Naive thymus-derived CD4-positive, alpha-beta T cell (primary cell): ENCODE measurements at regions not wholly inside any gene's neighbourhood (a gene's known extent, or its start where the extent isn't known, plus 50 kb on each side); places are given as distances from the start of the nearest gene placed in this dataset.
A peak's percentile ranks its signal among the peaks of the same experiment; 100 is the strongest.

Experiments
- ATAC-seq: fragments of 150-1000 bp; cut with Tn5 transposase; 2 replicates; pipeline ENCODE4 v1.10.0; 2021; ENCODE audit warnings: mild to moderate bottlenecking, moderate library complexity
- CTCF ChIA-PET: fragments of 350-600 bp; sonication (Branson Sonifier 250); formaldehyde crosslinking; loops from one replicate; lab custom pipeline; 2021; ENCODE audit warnings: antibody characterized with exemption; lab: Charles Lee
- POLR2A ChIA-PET: fragments of 350-600 bp; sonication (Branson Sonifier 250); formaldehyde crosslinking; loops from one replicate; lab custom pipeline; 2021; ENCODE audit warnings: antibody characterized with exemption, inconsistent platforms; lab: Charles Lee
- DNase-seq, 9 donors: peaks; one replicate each; pipeline versions ENCODE4 v3.0.0 to v3.0.0-alpha.2; 2020 to 2022; ENCODE audit warnings: mixed read lengths in 1 of 9
- H3K27ac ChIP-seq: one replicate; pipeline ENCODE4 v1.7.0; 2013; ENCODE audit warnings: mild to moderate bottlenecking, low read depth, low read length, moderate library complexity
- H3K27me3 ChIP-seq, 2 donors: one replicate each; pipeline ENCODE4 v1.7.0; 2013; ENCODE audit warnings: low read length in 2 of 2, mild to moderate bottlenecking in 2 of 2, moderate library complexity in 2 of 2; ENCODE audit not compliant: control insufficient read depth in 2 of 2, insufficient read depth in 2 of 2
- H3K36me3 ChIP-seq, 3 experiments: 1 replicate in 2 of 3; 2 replicates in 1 of 3; pipeline ENCODE4 v1.7.0; 2013; ENCODE audit warnings: low read length in 3 of 3, mild to moderate bottlenecking in 3 of 3, moderate library complexity in 1 of 3; ENCODE audit not compliant: insufficient read depth in 3 of 3, control insufficient read depth in 2 of 3
- H3K4me1 ChIP-seq, 2 donors: one replicate each; pipeline ENCODE4 v1.7.0; 2013; ENCODE audit warnings: low read length in 2 of 2, mild to moderate bottlenecking in 2 of 2, moderate library complexity in 1 of 2; ENCODE audit not compliant: control insufficient read depth in 2 of 2, insufficient read depth in 2 of 2
- H3K4me3 ChIP-seq: 2 replicates; pipeline ENCODE4 v1.7.0; 2013; ENCODE audit warnings: mild to moderate bottlenecking, low read length
- H3K9me3 ChIP-seq, 3 experiments: 1 replicate in 2 of 3; 2 replicates in 1 of 3; pipeline ENCODE4 v1.7.0; 2013; ENCODE audit warnings: low read length in 3 of 3; ENCODE audit not compliant: control insufficient read depth in 2 of 3
- H3K27ac Mint-ChIP-seq, 9 donors: one replicate each; pipeline ENCODE4 v1.8.0; 2020 to 2022; ENCODE audit warnings: mixed read lengths in 9 of 9, mild to moderate bottlenecking in 8 of 9, moderate library complexity in 5 of 9, inconsistent platforms in 2 of 9
- H3K27me3 Mint-ChIP-seq, 5 donors: one replicate each; pipeline ENCODE4 v1.8.0; 2021 to 2022; ENCODE audit warnings: mixed read lengths in 5 of 5, mild to moderate bottlenecking in 1 of 5
- H3K36me3 Mint-ChIP-seq, 5 donors: one replicate each; pipeline ENCODE4 v1.8.0; 2020 to 2022; ENCODE audit warnings: mixed read lengths in 5 of 5, mild to moderate bottlenecking in 3 of 5, inconsistent platforms in 1 of 5
- H3K4me1 Mint-ChIP-seq, 7 donors: one replicate each; pipeline ENCODE4 v1.8.0; 2020 to 2022; ENCODE audit warnings: mixed read lengths in 7 of 7, mild to moderate bottlenecking in 3 of 7, inconsistent platforms in 1 of 7
- H3K4me3 Mint-ChIP-seq, 10 donors: one replicate each; pipeline ENCODE4 v1.8.0; 2020 to 2022; ENCODE audit warnings: mild to moderate bottlenecking in 10 of 10, mixed read lengths in 10 of 10, moderate library complexity in 6 of 10, inconsistent platforms in 2 of 10
- H3K9me3 Mint-ChIP-seq, 11 donors: one replicate each; pipeline ENCODE4 v1.8.0; 2020 to 2022; ENCODE audit warnings: mixed read lengths in 11 of 11, mild to moderate bottlenecking in 4 of 11, inconsistent platforms in 1 of 11, moderate library complexity in 1 of 11
- intact Hi-C, 2 donors: fragments of 100-400 bp; cut with micrococcal nuclease; formaldehyde crosslinking; loops; one replicate each; pipeline ENCODE4 v1.15.1; 2023

- ATAC-seq, result no peak
- Mint-ChIP-seq H3K9me3 (peaks cover 0 to 4% (median 0%) of the 10 kb centered on the region in 11 donors), H3K4me1 (peaks cover 0 to 2% (median 0%) of the 10 kb centered on the region in 7 donors), H3K27ac (no peak overlapping the region), H3K27me3 (peaks cover 0 to 9% (median 2%) of the 10 kb centered on the region in 5 donors), H3K36me3 (no peaks in the 10 kb centered on the region), H3K4me3 (no peak overlapping the region)
- H3K4me1 ChIP-seq, result no peaks in the 10 kb centered on the region
- ChIA-PET CTCF (no interaction called here), POLR2A (no interaction called here)
- H3K36me3 ChIP-seq, result no peaks in the 10 kb centered on the region
- intact Hi-C loops, result no loop called here
- H3K4me3 ChIP-seq, result no peak overlapping the region
- no peak overlapping the region for H3K27ac ChIP-seq
- H3K9me3 ChIP-seq, result no peaks in the 10 kb centered on the region
- no peaks in the 10 kb centered on the region for H3K27me3 ChIP-seq
- DNase-seq, result no peak
Measured at GRCh38 chr3:174430986-174431385, 428.1 kb upstream of the NAALADL2 start.

GRCh38 chr3:174431717-174432116, 427.4 kb upstream of the NAALADL2 start:
- H3K36me3 ChIP-seq, result no peaks in the 10 kb centered on the region
- no peaks in the 10 kb centered on the region for H3K27me3 ChIP-seq
- Mint-ChIP-seq H3K4me1 (peaks cover 0 to 2% (median 0%) of the 10 kb centered on the region in 7 donors), H3K36me3 (no peaks in the 10 kb centered on the region), H3K4me3 (no peak overlapping the region), H3K27ac (no peak overlapping the region), H3K27me3 (peaks cover 0 to 9% (median 4%) of the 10 kb centered on the region in 5 donors), H3K9me3 (peaks cover 0 to 4% (median 0%) of the 10 kb centered on the region in 11 donors)
- intact Hi-C loops, result no loop called here
- H3K4me1 ChIP-seq, result no peaks in the 10 kb centered on the region
- no peaks in the 10 kb centered on the region for H3K9me3 ChIP-seq
- H3K27ac ChIP-seq, result no peak overlapping the region
- no peak for DNase-seq
- ChIA-PET POLR2A (no interaction called here), CTCF (no interaction called here)
- no peak for ATAC-seq
- no peak overlapping the region for H3K4me3 ChIP-seq

- Mint-ChIP-seq H3K9me3 (peaks cover 0 to 4% (median 0%) of the 10 kb centered on the region in 11 donors), H3K27me3 (peaks cover 7 to 19% (median 11%) of the 10 kb centered on the region in 5 donors), H3K27ac (no peak overlapping the region), H3K4me3 (no peak overlapping the region), H3K36me3 (no peaks in the 10 kb centered on the region), H3K4me1 (peaks cover 3 to 10% (median 8%) of the 10 kb centered on the region in 7 donors)
- intact Hi-C loops, result no loop called here
- no peak overlapping the region for H3K27ac ChIP-seq
- DNase-seq, result no peak
- CTCF ChIA-PET, result no interaction called here
- no peak for ATAC-seq
- no peaks in the 10 kb centered on the region for H3K4me1 ChIP-seq
- peaks cover 0 to 4% of the 10 kb centered on the region in 2 donors for H3K27me3 ChIP-seq
- H3K9me3 ChIP-seq, result no peaks in the 10 kb centered on the region
- H3K4me3 ChIP-seq, result no peak overlapping the region
- H3K36me3 ChIP-seq, result no peaks in the 10 kb centered on the region
- POLR2A ChIA-PET, result no interaction called here
Measured at GRCh38 chr3:174436367-174436766, 422.8 kb upstream of the NAALADL2 start.

- no peak overlapping the region for H3K27ac ChIP-seq
- H3K4me1 ChIP-seq, result no peaks in the 10 kb centered on the region
- ChIA-PET POLR2A (no interaction called here), CTCF (no interaction called here)
- peaks cover 0 to 4% of the 10 kb centered on the region in 2 donors for H3K27me3 ChIP-seq
- no peaks in the 10 kb centered on the region for H3K36me3 ChIP-seq
- no peaks in the 10 kb centered on the region for H3K36me3 Mint-ChIP-seq
- no peak overlapping the region for H3K27ac Mint-ChIP-seq
- H3K4me1 Mint-ChIP-seq, result peaks cover 8 to 17% (median 14%) of the 10 kb centered on the region in 7 donors
- H3K9me3 Mint-ChIP-seq, result peaks cover 0 to 4% (median 0%) of the 10 kb centered on the region in 11 donors
- no peak for ATAC-seq
- no peak overlapping the region for H3K4me3 ChIP-seq
- peaks cover 14 to 26% (median 18%) of the 10 kb centered on the region in 5 donors for H3K27me3 Mint-ChIP-seq
- no peak overlapping the region for H3K4me3 Mint-ChIP-seq
- no peaks in the 10 kb centered on the region for H3K9me3 ChIP-seq
- intact Hi-C loops, result no loop called here
- no peak for DNase-seq
Measured at GRCh38 chr3:174438501-174439145, 420.5 kb upstream of the NAALADL2 start.

- ATAC-seq (no peak), DNase-seq (no peak)
- ChIA-PET POLR2A (no interaction called here), CTCF (no interaction called here)
- no peaks in the 10 kb centered on the region for H3K9me3 ChIP-seq
- H3K27ac ChIP-seq, result no peak overlapping the region
- Mint-ChIP-seq H3K27me3 (peaks cover 14 to 23% (median 18%) of the 10 kb centered on the region in 5 donors), H3K27ac (peak overlapping the region in 2 of 9 donors; percentile 21 to 46), H3K4me3 (peak overlapping the region; percentile 48 to 86 (median 76)), H3K9me3 (no peaks in the 10 kb centered on the region), H3K36me3 (no peaks in the 10 kb centered on the region), H3K4me1 (peaks cover 8 to 17% (median 14%) of the 10 kb centered on the region in 7 donors)
- peak overlapping the region; percentile 41 for H3K4me3 ChIP-seq
- H3K36me3 ChIP-seq, result no peaks in the 10 kb centered on the region
- intact Hi-C loops, result no loop called here
- peaks cover 0 to 4% of the 10 kb centered on the region in 2 donors for H3K27me3 ChIP-seq
- no peaks in the 10 kb centered on the region for H3K4me1 ChIP-seq
Measured at GRCh38 chr3:174439331-174440252, 419.5 kb upstream of the NAALADL2 start.

- POLR2A ChIA-PET, result no interaction called here
- Histone ChIP-seq H3K27ac (peak overlapping the region; percentile 81), H3K4me1 (no peaks in the 10 kb centered on the region), H3K4me3 (peak overlapping the region; percentile 41), H3K9me3 (no peaks in the 10 kb centered on the region), H3K27me3 (peaks cover 0 to 4% of the 10 kb centered on the region in 2 donors), H3K36me3 (no peaks in the 10 kb centered on the region)
- ATAC-seq (no peak), DNase-seq (peak in 1 of 9 donors; percentile 6)
- Mint-ChIP-seq H3K27me3 (peaks cover 14 to 23% (median 18%) of the 10 kb centered on the region in 5 donors), H3K9me3 (no peaks in the 10 kb centered on the region), H3K4me1 (peaks cover 8 to 17% (median 14%) of the 10 kb centered on the region in 7 donors), H3K4me3 (peak overlapping the region in 9 of 10 donors; percentile 48 to 86 (median 79)), H3K27ac (peak overlapping the region in 3 of 9 donors; percentile 14 to 60 (median 57)), H3K36me3 (no peaks in the 10 kb centered on the region)
- CTCF ChIA-PET, result no interaction called here
- intact Hi-C loops, result no loop called here
Measured at GRCh38 chr3:174440253-174440701, 418.9 kb upstream of the NAALADL2 start.
